ENCODE measurements at regions not wholly inside any gene's neighbourhood (a gene's known extent, or its start where the extent isn't known, plus 50 kb on each side); places are given as distances from the start of the nearest gene placed in this dataset.

GRCh38 chr17:36761203-36761950, 160.0 kb downstream of the MRM1 start:
- DNase-seq: no peak

- no peak for DNase-seq
Measured at GRCh38 chr17:36765436-36766043, 164.2 kb downstream of the MRM1 start.

DNA sequence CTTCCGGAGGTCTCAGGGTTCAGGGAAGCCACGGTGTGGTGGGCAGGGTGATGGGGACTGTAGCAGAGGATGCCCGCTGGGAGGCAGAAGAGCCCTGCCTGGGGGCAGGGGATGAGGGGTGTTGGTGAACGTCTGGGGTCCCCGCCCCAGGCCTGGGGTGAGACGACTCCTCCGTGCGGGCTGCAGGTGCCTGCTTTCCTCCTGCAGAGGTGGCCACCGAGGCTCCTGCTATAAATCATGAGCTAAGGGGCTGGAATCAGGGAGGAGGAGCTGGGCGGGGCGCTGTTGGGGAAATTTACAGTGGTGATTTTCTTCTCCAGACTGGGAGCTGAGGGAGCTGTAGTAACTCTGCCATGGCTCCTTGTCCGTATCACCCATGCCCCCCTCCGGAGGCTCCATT, 167.0 kb downstream of the MRM1 start:
- DNase-seq: no peak

- no peak for DNase-seq
Measured at GRCh38 chr17:36773039-36773438, 164.2 kb upstream of the LHX1 start.

GRCh38 chr17:36777118-36777517, 160.2 kb upstream of the LHX1 start:
- DNase-seq: no peak

GRCh38 chr17:36778448-36778847, 158.8 kb upstream of the LHX1 start:
- peak; percentile 66 for DNase-seq

GRCh38 chr17:36779550-36779949, 157.7 kb upstream of the LHX1 start:
- no peak for DNase-seq

DNA sequence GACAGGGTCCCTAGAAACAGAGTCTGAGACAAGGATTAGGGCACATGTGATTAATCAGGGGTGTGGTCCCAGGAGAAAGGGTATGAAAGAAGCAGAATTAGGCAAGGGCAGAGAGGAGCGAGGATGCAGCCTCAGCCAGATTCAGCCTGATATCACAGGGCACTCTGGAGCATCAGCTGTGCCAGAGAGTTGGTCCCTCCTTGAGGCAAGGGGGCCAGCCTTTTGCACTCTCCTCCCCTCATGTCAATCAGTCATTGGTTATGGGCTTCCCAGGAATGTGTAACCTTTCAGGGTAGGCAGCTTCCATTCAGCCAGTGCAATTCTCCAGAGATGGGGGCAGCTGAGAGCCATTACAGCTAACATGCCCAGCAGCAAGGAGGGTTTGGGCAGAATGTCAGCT, 152.6 kb upstream of the LHX1 start:
- DNase-seq: no peak

- no peak for DNase-seq
Measured at GRCh38 chr17:36786867-36787266, 150.4 kb upstream of the LHX1 start.

- no peak for DNase-seq
Measured at GRCh38 chr17:36791150-36791941, 145.9 kb upstream of the LHX1 start.

- no peak for DNase-seq
Measured at GRCh38 chr17:36791942-36792475, 145.3 kb upstream of the LHX1 start.

DNA sequence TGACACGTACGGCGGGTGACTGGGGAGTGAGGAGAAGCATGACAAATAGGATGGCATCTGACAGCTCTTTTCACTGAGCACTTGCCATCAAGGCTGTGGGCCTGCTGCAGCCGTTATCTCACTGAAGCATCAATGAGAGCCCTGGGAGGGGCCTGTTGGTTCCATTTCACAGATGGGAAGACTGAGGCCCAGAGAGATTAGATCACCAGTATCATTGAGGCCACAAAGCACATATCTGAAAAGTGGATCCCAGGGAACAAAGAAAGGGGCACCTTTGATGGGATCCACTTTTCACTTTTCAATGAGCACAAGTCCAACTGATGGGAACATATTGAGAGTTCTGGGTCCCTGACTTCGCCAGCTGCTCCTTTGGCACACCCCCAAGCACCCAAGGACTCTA, 144.4 kb upstream of the LHX1 start:
- no peak for DNase-seq

- no peak for DNase-seq
Measured at GRCh38 chr17:36793976-36794375, 143.3 kb upstream of the LHX1 start.

GRCh38 chr17:36807496-36808179, 129.6 kb upstream of the LHX1 start:
- DNase-seq: no peak

GRCh38 chr17:36808180-36808661, 129.1 kb upstream of the LHX1 start:
- no peak for DNase-seq

DNA sequence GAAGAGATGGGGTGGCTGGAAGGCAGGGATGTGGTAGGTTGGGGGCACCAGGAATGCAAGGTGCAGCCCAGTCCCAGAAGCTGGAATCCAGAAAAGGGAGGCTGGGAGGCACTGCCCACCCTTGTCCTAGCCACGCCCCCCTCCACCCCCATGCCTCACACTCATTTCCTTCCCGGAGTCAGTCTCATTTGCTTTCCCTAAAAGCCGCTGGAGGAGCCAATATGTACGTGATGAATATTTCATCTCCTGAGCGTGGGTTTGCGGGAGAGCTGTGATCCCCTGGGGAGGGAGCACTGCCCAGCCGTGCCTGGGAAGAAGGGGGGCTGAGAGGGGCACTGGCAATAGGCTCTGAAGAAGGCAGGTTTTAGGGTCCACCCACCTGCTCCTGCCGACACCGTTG, 124.5 kb upstream of the LHX1 start:
- DNase-seq: no peak

- no peak for DNase-seq
Measured at GRCh38 chr17:36813357-36813756, 123.9 kb upstream of the LHX1 start.

DNA sequence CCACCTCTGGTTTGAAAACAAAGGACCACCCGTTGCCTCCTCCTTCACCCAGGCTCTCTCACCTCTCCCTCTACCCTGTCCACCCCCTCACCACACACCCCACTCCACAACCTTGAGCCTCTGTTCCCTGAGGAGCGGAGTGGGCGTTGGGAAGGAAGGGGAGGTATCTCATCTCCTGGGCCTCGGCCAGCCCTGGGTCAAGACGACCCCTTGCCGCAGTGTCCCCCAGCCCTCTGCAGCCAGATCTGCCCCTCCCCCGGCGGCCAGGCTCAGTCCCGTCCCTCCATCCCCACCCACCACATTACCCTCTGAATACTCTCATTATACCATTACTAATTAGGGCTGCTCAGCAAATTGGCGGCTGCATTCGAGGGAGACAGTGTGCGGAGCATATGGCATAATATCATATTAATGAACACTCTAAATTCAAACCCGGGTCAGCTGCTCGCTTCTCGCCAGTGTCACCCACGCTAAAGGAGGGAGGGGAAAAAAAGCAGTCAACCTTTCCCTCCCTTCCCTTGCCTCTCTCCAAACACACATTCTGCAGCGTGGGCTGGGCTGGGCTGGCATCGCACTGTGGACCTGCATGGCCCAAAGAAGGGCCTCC, 123.2 kb upstream of the LHX1 start:
- DNase-seq: no peak

GRCh38 chr17:36814958-36815357, 122.3 kb upstream of the LHX1 start:
- no peak for DNase-seq

DNA sequence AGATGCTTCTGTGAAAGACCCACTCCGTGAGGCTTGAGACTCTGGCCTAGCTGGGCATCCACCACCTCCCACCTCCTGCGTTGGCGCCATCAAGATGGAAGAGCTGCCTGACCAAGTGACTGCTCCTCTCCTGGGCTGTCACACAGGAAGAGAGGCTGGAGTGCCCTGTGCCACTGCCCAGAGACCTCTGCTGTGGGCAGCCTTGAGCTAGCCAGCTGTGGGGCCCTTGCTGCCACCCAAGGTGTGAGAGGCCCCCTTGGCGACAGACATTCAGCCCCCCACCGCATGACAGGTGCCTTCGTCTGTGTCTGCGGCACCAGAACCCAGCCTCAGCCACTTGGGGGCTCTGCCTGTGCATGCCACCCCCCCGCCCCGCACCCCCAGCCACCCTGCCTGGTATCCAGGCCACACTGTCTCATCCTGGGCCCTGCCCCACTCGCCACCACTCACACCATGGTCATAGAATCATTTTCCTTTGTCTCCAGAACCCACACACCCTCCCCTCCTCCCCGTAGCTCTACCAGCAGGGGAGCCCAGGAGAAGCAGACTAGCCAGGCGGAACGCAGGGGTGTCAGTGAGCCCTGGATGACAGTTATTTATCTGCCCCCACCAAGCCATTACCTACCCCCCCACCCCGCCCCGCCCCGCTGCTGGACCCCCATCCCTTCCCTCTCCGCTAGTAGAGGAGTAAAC, 120.9 kb upstream of the LHX1 start:
- no peak for DNase-seq

GRCh38 chr17:36816907-36817288, 120.4 kb upstream of the LHX1 start:
- no peak for DNase-seq

DNA sequence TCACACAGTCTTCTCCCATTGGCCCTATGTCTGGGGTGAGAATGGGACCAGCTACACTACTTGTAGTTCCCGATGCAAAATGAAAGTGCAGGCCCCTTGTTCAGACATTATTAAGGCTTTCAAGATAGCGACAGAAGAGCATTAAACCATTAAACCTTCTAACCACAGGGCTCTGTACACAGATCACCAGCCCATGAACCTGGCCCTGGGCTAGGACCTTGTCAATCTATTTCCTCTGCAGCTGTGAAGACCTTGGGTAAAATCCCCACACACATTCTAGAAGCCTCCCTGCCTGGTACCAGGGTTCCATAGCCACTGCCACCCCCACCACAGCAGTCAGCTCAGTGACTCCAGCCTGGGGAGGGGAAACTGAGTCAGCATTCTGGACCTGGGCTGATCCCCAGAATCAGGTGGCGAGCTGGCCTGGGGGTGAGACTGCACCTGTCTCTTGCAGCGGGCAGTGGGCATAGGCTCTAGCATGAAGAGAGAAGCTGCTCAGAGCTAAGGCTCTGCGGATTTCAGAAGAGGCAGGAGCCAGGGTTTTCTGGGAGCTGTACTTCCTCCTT, 119.7 kb upstream of the LHX1 start:
- no peak for DNase-seq

All from NCI-H526 treated with DMSO at 0.1 percent for 48 hours (cell line).